SK-MEL-5 (cell line): ENCODE measurements at regions not wholly inside any gene's neighbourhood (a gene's known extent, or its start where the extent isn't known, plus 50 kb on each side); places are given as distances from the start of the nearest gene placed in this dataset.

ENCODE experiments used
- DNase-seq: peaks from one replicate; pipeline ENCODE4 v3.0.0-alpha.2; 2016; ENCODE audit warnings: low read depth, low spot score
- in situ Hi-C: cut with HindIII; loops from 2 replicates; pipeline ENCODE4 v1.10.0; 2016; ENCODE audit warnings: low sequenced_read_pairs, high pct_unique_total_duplicates, low pct_unique_long_range_greater_than_20kb

- in situ Hi-C loops: no loop called here
- no peak for DNase-seq
These were observed 230.0 kb downstream of the KLF13 start for GRCh38 chr15:31556494-31557150.

DNA sequence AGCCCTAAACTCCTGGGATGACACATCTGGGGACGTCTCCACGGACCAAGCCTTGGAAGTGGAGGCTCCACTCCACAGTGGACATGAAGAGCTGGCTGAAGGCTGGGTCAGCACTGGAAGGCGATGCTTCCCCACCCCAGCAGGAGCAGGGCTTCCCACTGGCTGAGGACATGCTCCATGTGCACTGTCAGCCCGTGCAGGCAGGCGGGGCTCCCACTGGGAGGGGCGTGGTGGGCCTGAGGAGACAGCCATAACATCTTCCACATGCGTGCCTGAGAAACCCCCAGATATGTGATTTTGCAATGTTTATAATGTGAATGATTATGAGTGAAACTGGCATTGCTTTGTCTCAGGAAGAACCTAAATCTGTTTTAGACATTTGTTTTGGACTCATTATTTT lies 231.3 kb downstream of the KLF13 start:
- in situ Hi-C loops: no loop called here

DNA sequence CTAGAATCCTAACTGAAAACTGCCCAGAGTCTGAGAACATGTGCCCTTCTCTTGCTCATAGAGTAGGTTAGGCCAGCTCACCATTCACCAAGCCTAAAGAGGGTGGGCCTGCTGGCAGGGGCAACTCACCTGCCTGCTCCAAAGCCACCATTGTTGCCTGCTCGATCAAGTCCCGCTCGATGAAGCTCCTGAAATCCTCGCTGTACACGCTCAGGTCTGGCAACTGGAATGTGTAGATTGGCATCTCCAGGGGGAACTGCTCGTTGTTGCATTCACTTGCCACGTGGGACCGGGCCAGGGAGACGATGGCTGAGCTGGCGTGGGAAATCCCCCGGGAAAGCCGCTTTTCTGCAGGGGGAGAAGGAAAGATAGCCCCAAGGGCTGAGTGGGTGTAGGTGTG lies 232.2 kb downstream of the KLF13 start:
- in situ Hi-C loops: no loop called here

More for the DNA sequence above, 231.3 kb downstream of the KLF13 start:
- no peak for DNase-seq

DNA sequence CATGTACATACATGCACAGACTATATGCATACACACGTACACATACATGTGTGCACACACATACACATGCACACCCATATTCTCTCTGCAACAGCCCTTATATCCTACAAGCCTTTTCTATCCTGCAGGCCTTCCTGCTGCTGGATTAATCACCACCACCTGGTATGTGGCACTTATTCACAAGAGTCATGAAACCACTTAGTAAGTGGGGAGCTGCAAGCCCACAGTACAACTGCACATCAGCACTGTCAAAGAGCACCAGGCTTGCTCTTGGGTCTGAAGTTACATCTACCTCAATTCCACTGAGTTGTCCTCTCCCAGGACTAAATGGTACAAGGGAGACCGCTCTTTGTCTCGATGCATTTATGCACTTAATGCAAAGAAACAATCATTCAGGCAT lies 233.2 kb downstream of the KLF13 start:
- in situ Hi-C loops: no loop called here
- no peak for DNase-seq

More for the DNA sequence above, 232.2 kb downstream of the KLF13 start:
- no peak for DNase-seq

GRCh38 chr15:31560643-31561042 lies 234.0 kb downstream of the KLF13 start:
- in situ Hi-C loops: no loop called here
- DNase-seq: no peak

GRCh38 chr15:31561156-31561555 lies 234.5 kb downstream of the KLF13 start:
- DNase-seq: no peak
- in situ Hi-C loops: no loop called here

DNA sequence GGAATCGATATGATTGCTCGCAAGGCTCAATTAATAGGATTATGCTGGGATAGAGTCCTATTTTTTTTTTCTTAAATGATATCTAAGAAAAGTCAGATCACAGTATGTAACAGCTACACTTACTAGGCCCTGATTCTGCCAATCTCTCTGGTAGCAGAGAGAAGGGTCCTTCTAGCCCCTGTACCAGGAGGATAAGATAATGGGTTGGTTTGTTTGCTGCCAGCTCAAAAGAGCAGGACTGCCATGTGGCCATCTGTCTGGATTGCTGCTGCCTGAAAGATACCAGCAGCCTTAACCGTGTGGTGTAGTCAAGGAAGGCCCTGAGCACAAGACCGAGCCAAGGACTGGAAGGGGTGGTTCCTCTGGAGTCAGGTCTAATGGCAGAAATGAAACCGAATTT lies 236.4 kb downstream of the KLF13 start:
- in situ Hi-C loops: no loop called here

GRCh38 chr15:31563421-31563820 lies 236.8 kb downstream of the KLF13 start:
- no peak for DNase-seq
- in situ Hi-C loops: no loop called here

More for the DNA sequence above, 236.4 kb downstream of the KLF13 start:
- DNase-seq: no peak

DNA sequence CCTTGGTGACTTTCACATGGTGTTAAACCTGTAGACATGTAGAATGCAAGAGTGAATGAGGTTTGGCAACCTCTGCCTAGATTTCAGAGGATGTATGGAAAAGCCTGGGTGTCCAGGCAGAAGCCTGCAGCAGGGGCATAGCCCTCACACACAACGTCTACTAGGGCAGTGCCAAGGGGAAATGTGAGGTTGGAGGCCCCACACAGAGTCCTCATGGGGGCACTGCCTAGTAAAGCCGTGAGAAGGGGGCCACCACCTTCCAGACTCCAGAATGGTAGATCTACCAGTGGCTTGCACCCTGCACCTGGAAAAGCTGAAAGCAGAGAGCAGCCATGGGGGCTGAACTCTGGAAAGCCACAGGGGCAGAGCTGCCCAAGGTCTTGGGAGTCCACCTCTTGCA lies 241.2 kb downstream of the KLF13 start:
- DNase-seq: no peak
- in situ Hi-C loops: no loop called here

GRCh38 chr15:31569836-31570235 lies 243.2 kb downstream of the KLF13 start:
- in situ Hi-C loops: no loop called here
- DNase-seq: no peak

GRCh38 chr15:31570591-31570990 lies 244.0 kb downstream of the KLF13 start:
- no peak for DNase-seq
- in situ Hi-C loops: no loop called here

DNA sequence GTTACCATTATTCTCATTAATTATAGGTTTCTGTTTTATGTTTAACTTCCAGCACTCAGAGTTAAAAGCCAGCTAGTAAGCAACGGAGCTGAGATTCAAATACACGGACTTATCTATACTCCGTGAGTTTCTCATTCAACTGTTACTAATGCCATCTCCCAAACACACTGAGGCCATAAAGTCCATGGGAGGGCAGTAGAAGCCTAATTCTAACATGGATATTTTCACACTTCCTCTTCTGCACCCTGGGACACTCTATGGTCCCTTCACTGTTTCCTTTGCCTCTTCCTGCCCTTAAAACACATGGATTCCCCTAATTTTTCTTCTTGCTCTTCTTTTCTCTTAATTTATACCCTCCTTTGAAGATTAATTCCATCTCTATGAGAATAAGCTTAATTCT lies 245.0 kb downstream of the KLF13 start:
- in situ Hi-C loops: no loop called here
- DNase-seq: peak; percentile 64

DNA sequence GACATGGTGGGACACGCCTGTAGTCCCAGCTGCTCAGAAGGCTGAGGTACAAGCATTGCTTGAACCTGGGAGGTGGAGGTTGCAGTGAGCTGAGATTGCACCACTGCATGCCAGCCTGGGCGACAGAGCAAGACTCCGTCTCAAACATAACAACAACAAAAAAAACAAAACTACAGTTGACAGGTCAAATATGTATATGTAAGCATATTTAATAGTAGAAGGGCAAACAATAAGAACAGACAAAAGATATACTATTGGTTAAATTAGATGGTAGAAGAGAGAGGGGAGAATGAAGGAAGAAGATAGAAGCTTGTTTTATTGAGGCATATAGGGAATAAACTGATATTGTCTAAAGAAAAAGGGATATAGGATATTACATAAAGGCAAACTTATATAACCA lies 247.1 kb downstream of the KLF13 start:
- in situ Hi-C loops: no loop called here
- DNase-seq: no peak

GRCh38 chr15:31574766-31575165 lies 248.1 kb downstream of the KLF13 start:
- peak; percentile 17 for DNase-seq
- in situ Hi-C loops: no loop called here

- DNase-seq: no peak
- in situ Hi-C loops: no loop called here
These were observed 250.5 kb downstream of the KLF13 start for GRCh38 chr15:31577108-31577507.

- in situ Hi-C loops: no loop called here
- DNase-seq: no peak
These were observed 252.6 kb downstream of the KLF13 start for GRCh38 chr15:31579282-31579681.

DNA sequence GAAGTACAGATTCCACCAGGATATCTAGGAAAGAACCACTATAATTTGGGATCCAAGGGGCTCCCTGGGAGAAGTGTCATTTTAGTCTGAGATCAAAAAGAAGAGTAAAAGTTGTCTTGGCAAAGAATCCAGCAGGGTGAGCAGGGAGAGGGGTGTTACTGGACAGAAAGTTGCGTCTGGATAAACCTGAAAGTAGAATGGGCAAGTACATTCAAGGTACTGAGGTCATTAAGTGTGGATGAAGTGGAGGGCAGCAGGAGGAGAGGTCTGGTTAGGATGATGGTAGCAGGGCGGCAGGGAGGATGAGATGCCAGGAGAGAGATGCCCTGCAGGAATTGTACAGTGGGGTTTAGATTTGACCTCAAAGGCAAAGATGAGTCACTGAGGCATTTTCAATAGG lies 253.3 kb downstream of the KLF13 start:
- in situ Hi-C loops: no loop called here

DNA sequence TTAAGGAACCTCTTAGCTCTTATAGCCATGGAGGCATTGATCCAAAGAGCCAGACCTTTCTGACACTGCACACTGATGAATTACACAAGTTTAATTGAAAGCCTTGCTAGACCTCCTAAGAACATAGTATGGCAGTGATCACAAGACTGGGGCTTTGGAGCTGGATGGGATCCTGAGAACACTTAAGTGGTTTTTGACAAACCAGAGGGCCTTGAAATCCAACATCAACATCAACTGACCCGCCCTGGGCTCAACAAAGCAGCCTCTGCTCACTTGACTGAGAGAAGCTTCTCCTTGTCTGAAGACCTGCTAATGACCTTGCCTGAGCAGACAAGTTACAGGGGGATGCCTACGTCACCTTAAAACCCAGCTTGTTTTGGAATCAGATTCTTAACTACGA lies 257.6 kb downstream of the KLF13 start:
- in situ Hi-C loops: no loop called here
- no peak for DNase-seq

More for the DNA sequence above, 253.3 kb downstream of the KLF13 start:
- DNase-seq: no peak

GRCh38 chr15:31585240-31585639 lies 258.6 kb downstream of the KLF13 start:
- DNase-seq: no peak
- in situ Hi-C loops: no loop called here

- in situ Hi-C loops: no loop called here
- no peak for DNase-seq
These were observed 260.2 kb downstream of the KLF13 start for GRCh38 chr15:31586841-31587240.
